SK-N-MC (cell line): ENCODE measurements at regions not wholly inside any gene's neighbourhood (a gene's known extent, or its start where the extent isn't known, plus 50 kb on each side); places are given as distances from the start of the nearest gene placed in this dataset.

Experiments used
- EZH2 ChIP-seq: fragments of 200-600 bp; sonication (generic); IDR thresholded peaks from one replicate; pipeline ENCODE4 v1.6.1; 2017; ENCODE audit warnings: antibody characterized with exemption
- FOXP2 ChIP-seq: optimal IDR thresholded peaks from 2 replicates; pipeline ENCODE3; 2011; ENCODE audit warnings: mild to moderate bottlenecking, moderate library complexity; ENCODE audit not compliant: insufficient read depth; ENCODE audit errors: extremely low read length, control extremely low read depth
- POLR2AphosphoS5 ChIP-seq: IDR thresholded peaks from 2 replicates; pipeline ENCODE4 v1.6.1; 2012; ENCODE audit warnings: mild to moderate bottlenecking, low read depth, low read length, borderline replicate concordance

DNA sequence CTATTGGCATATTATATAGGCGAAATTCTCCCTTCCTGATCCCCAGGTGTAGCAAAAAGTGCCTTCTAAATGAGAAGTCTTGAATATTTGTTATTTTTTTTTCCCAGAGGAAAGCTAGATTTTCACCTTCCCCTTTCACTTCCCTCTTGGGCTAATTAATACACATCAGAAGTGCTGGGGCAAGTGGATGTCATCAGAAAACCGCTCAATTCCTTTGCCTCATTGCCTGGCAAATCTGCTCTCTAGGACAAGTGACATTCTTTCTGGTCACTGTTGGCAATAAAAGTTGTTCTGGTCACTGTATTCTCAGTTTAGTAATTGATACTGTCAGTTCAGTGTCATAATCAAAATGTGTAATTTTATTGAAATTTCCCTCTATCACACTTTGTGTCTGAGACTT is 174.5 kb downstream of the ETNK1 start:
- no peak for TF ChIP-seq POLR2AphosphoS5
- TF ChIP-seq EZH2 = no peak
- TF ChIP-seq FOXP2 = no peak
